SK-N-SH treated with all-trans-retinoic acid at 6 μM for 48 hours (cell line): ENCODE measurements at regions not wholly inside any gene's neighbourhood (a gene's known extent, or its start where the extent isn't known, plus 50 kb on each side); places are given as distances from the start of the nearest gene placed in this dataset.

ENCODE experiments used
- ATAC-seq: fragments of 200-7000 bp; cut with Tn5 transposase; 3 replicates; pipeline ENCODE4 v1.9.1; 2020; ENCODE audit warnings: mild to moderate bottlenecking, moderate library complexity
- ARNTL ChIP-seq: fragments of 450-650 bp; formaldehyde crosslinking; IDR thresholded peaks from 2 replicates; pipeline ENCODE4 v1.5.0; 2020; ENCODE audit warnings: low read depth, mild to moderate bottlenecking, moderate library complexity, borderline replicate concordance
- BACH2 ChIP-seq: fragments of 250-450 bp; sonication (Bioruptor Pico); IDR thresholded peaks from 2 replicates; pipeline ENCODE4 v1.9.0; 2021; ENCODE audit warnings: mild to moderate bottlenecking, borderline replicate concordance
- CSDC2 ChIP-seq: fragments of 250-450 bp; sonication (Bioruptor Pico); IDR thresholded peaks from 2 replicates; pipeline ENCODE4 v1.5.0; 2020; ENCODE audit warnings: mild to moderate bottlenecking, moderate library complexity
- CSRNP3 ChIP-seq: fragments of 250-450 bp; sonication (Bioruptor Pico); IDR thresholded peaks from 2 replicates; pipeline ENCODE4 v1.5.1; 2021; ENCODE audit warnings: mild to moderate bottlenecking, moderate library complexity
- ESRRG ChIP-seq: fragments of 250-450 bp; sonication (Bioruptor Pico); IDR thresholded peaks from 2 replicates; pipeline ENCODE4 v1.6.1; 2021; ENCODE audit warnings: mild to moderate bottlenecking
- GLIS3 ChIP-seq: fragments of 250-450 bp; sonication (Bioruptor Pico); IDR thresholded peaks from 2 replicates; pipeline ENCODE4 v1.5.0; 2020; ENCODE audit warnings: mild to moderate bottlenecking, moderate library complexity
- ISL1 ChIP-seq: fragments of 250-450 bp; sonication (Bioruptor Pico); IDR thresholded peaks from 2 replicates; pipeline ENCODE4 v2.1.2; 2022; ENCODE audit warnings: mild to moderate bottlenecking, moderate library complexity
- OSR1 ChIP-seq: fragments of 250-450 bp; sonication (Bioruptor Pico); IDR thresholded peaks from 2 replicates; pipeline ENCODE4 v1.8.0; 2022; ENCODE audit warnings: moderate library complexity, mild to moderate bottlenecking, inconsistent platforms
- POU6F1 ChIP-seq: fragments of 250-450 bp; sonication (Bioruptor Pico); IDR thresholded peaks from 2 replicates; pipeline ENCODE4 v1.8.0; 2021; ENCODE audit warnings: low read depth, mild to moderate bottlenecking, moderate library complexity, borderline replicate concordance
- PPARA ChIP-seq: fragments of 250-450 bp; sonication (Bioruptor Pico); IDR thresholded peaks from 2 replicates; pipeline ENCODE4 v1.5.0; 2020; ENCODE audit warnings: mild to moderate bottlenecking, borderline replicate concordance
- RARB ChIP-seq: fragments of 250-450 bp; sonication (Bioruptor Pico); IDR thresholded peaks from 2 replicates; pipeline ENCODE4 v1.8.0; 2021; ENCODE audit warnings: mild to moderate bottlenecking, moderate library complexity
- SNAI2 ChIP-seq: fragments of 250-450 bp; sonication (Bioruptor Pico); IDR thresholded peaks from 2 replicates; pipeline ENCODE4 v1.5.0; 2020; ENCODE audit warnings: mild to moderate bottlenecking, moderate library complexity
- TCF4 ChIP-seq: fragments of 250-450 bp; sonication (Bioruptor Pico); IDR thresholded peaks from 2 replicates; pipeline ENCODE4 v1.8.0; 2021; ENCODE audit warnings: mild to moderate bottlenecking, moderate library complexity, borderline replicate concordance
- TOX ChIP-seq: fragments of 250-450 bp; sonication (Bioruptor Pico); IDR thresholded peaks from 2 replicates; pipeline ENCODE4 v1.8.0; 2021; ENCODE audit warnings: mild to moderate bottlenecking, moderate library complexity, borderline replicate concordance
- ZC3H10 ChIP-seq: fragments of 250-450 bp; sonication (Bioruptor Pico); IDR thresholded peaks from 2 replicates; pipeline ENCODE4 v1.5.1; 2021; ENCODE audit warnings: mild to moderate bottlenecking, moderate library complexity
- ZFP3 ChIP-seq: fragments of 250-450 bp; sonication (Bioruptor Pico); IDR thresholded peaks from 2 replicates; pipeline ENCODE4 v1.5.0; 2020; ENCODE audit warnings: mild to moderate bottlenecking, moderate library complexity
- ZNF565 ChIP-seq: fragments of 450-650 bp; formaldehyde crosslinking; conservative IDR thresholded peaks from 2 replicates; pipeline ENCODE4 v1.5.0; 2020; ENCODE audit warnings: low read depth, mild to moderate bottlenecking, moderate library complexity
- ZNF70 ChIP-seq: fragments of 450-650 bp; formaldehyde crosslinking; IDR thresholded peaks from 2 replicates; pipeline ENCODE4 v1.5.0; 2020; ENCODE audit warnings: mild to moderate bottlenecking, moderate library complexity
- ZNF8 ChIP-seq: fragments of 450-650 bp; formaldehyde crosslinking; IDR thresholded peaks from 2 replicates; pipeline ENCODE4 v1.5.0; 2020; ENCODE audit warnings: mild to moderate bottlenecking, moderate library complexity
- TF ChIP-seq, protein P1 (sequence below): fragments of 250-450 bp; sonication (Bioruptor Pico); IDR thresholded peaks from 2 replicates; pipeline ENCODE4 v1.8.0; 2020; ENCODE audit warnings: mild to moderate bottlenecking, moderate library complexity, borderline replicate concordance
- TF ChIP-seq, protein P2 (sequence below): fragments of 250-450 bp; sonication (Bioruptor Pico); IDR thresholded peaks from 2 replicates; pipeline ENCODE4 v1.5.0; 2020; ENCODE audit warnings: mild to moderate bottlenecking, moderate library complexity

GRCh38 chr6:113220832-113221231 is 636.3 kb upstream of the MARCKS start:
- peak; percentile 89 for ATAC-seq
- no peak for TF ChIP-seq TCF4 (CRISPR knock-in tag)
- no peak for TF ChIP-seq CSDC2 (CRISPR knock-in tag)
- TF ChIP-seq OSR1 (CRISPR knock-in tag), result no peak
- no peak for TF ChIP-seq CSRNP3 (CRISPR knock-in tag)
- peak; percentile 69 for TF ChIP-seq ISL1
- no peak for TF ChIP-seq POU6F1 (CRISPR knock-in tag)

GRCh38 chr6:113221850-113222249 is 635.3 kb upstream of the MARCKS start:
- no peak for TF ChIP-seq RARB
- TF ChIP-seq PPARA, result no peak
- TF ChIP-seq ISL1, result no peak
- no peak for TF ChIP-seq BACH2 (CRISPR knock-in tag)
- no peak for TF ChIP-seq ZC3H10 (CRISPR knock-in tag)
- TF ChIP-seq ZNF70 (CRISPR knock-in tag), result no peak
- TF ChIP-seq, protein P1, sequence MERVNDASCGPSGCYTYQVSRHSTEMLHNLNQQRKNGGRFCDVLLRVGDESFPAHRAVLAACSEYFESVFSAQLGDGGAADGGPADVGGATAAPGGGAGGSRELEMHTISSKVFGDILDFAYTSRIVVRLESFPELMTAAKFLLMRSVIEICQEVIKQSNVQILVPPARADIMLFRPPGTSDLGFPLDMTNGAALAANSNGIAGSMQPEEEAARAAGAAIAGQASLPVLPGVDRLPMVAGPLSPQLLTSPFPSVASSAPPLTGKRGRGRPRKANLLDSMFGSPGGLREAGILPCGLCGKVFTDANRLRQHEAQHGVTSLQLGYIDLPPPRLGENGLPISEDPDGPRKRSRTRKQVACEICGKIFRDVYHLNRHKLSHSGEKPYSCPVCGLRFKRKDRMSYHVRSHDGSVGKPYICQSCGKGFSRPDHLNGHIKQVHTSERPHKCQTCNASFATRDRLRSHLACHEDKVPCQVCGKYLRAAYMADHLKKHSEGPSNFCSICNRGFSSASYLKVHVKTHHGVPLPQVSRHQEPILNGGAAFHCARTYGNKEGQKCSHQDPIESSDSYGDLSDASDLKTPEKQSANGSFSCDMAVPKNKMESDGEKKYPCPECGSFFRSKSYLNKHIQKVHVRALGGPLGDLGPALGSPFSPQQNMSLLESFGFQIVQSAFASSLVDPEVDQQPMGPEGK (CRISPR knock-in tag), result no peak
- no peak for TF ChIP-seq TCF4 (CRISPR knock-in tag)
- TF ChIP-seq TOX (CRISPR knock-in tag), result no peak
- TF ChIP-seq ESRRG (CRISPR knock-in tag), result no peak
- TF ChIP-seq SNAI2 (CRISPR knock-in tag), result no peak
- TF ChIP-seq POU6F1 (CRISPR knock-in tag), result no peak
- no peak for TF ChIP-seq GLIS3 (CRISPR knock-in tag)
- no peak for TF ChIP-seq OSR1 (CRISPR knock-in tag)
- TF ChIP-seq ZNF565, result no peak
- TF ChIP-seq ZFP3, result no peak
- TF ChIP-seq CSRNP3 (CRISPR knock-in tag), result no peak
- TF ChIP-seq, protein P2, sequence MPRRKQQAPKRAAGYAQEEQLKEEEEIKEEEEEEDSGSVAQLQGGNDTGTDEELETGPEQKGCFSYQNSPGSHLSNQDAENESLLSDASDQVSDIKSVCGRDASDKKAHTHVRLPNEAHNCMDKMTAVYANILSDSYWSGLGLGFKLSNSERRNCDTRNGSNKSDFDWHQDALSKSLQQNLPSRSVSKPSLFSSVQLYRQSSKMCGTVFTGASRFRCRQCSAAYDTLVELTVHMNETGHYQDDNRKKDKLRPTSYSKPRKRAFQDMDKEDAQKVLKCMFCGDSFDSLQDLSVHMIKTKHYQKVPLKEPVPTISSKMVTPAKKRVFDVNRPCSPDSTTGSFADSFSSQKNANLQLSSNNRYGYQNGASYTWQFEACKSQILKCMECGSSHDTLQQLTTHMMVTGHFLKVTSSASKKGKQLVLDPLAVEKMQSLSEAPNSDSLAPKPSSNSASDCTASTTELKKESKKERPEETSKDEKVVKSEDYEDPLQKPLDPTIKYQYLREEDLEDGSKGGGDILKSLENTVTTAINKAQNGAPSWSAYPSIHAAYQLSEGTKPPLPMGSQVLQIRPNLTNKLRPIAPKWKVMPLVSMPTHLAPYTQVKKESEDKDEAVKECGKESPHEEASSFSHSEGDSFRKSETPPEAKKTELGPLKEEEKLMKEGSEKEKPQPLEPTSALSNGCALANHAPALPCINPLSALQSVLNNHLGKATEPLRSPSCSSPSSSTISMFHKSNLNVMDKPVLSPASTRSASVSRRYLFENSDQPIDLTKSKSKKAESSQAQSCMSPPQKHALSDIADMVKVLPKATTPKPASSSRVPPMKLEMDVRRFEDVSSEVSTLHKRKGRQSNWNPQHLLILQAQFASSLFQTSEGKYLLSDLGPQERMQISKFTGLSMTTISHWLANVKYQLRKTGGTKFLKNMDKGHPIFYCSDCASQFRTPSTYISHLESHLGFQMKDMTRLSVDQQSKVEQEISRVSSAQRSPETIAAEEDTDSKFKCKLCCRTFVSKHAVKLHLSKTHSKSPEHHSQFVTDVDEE (CRISPR knock-in tag), result no peak
- TF ChIP-seq ZNF8 (CRISPR knock-in tag), result no peak
- no peak for TF ChIP-seq ARNTL

More at GRCh38 chr6:113221850-113222249, 635.3 kb upstream of the MARCKS start:
- ATAC-seq, result no peak
